ENCODE measurements at regions not wholly inside any gene's neighbourhood (a gene's known extent, or its start where the extent isn't known, plus 50 kb on each side); places are given as distances from the start of the nearest gene placed in this dataset.
"Not testable (repeated sequence)": the region's sequence is repeated elsewhere in the genome, so short reads cannot be mapped to it uniquely, and the experiment has no call there.

GRCh38 chr5:154702477-154702876 lies 52.7 kb upstream of the LARP1 start:
- Histone ChIP-seq H3K9me3 (ENCODE audit: control insufficient read depth in 4 of 4, insufficient read depth in 3 of 4, low read length in 3 of 4) (no peaks in the 10 kb centered on the region), H3K4me3 (no peak overlapping the region), H3K4me1 (ENCODE audit: control insufficient read depth in 5 of 5, insufficient read depth in 5 of 5, low read length in 5 of 5) (peaks cover 0 to 2% (median 0%) of the 10 kb centered on the region in 5 donors), H3K9ac (ENCODE audit: insufficient read depth in 1 of 2, low read length in 2 of 2) (no peak overlapping the region), H3K36me3 (ENCODE audit: control insufficient read depth in 4 of 4, insufficient read depth in 4 of 4, low read length in 4 of 4) (no peaks in the 10 kb centered on the region), H3K27ac (ENCODE audit: low read depth in 1 of 2, low read length in 1 of 2) (no peak overlapping the region), H3K27me3 (ENCODE audit: control insufficient read depth in 3 of 3, insufficient read depth in 3 of 3, low read length in 2 of 3) (no peaks in the 10 kb centered on the region)
- TF ChIP-seq, protein P1, sequence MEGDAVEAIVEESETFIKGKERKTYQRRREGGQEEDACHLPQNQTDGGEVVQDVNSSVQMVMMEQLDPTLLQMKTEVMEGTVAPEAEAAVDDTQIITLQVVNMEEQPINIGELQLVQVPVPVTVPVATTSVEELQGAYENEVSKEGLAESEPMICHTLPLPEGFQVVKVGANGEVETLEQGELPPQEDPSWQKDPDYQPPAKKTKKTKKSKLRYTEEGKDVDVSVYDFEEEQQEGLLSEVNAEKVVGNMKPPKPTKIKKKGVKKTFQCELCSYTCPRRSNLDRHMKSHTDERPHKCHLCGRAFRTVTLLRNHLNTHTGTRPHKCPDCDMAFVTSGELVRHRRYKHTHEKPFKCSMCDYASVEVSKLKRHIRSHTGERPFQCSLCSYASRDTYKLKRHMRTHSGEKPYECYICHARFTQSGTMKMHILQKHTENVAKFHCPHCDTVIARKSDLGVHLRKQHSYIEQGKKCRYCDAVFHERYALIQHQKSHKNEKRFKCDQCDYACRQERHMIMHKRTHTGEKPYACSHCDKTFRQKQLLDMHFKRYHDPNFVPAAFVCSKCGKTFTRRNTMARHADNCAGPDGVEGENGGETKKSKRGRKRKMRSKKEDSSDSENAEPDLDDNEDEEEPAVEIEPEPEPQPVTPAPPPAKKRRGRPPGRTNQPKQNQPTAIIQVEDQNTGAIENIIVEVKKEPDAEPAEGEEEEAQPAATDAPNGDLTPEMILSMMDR (IDR thresholded peaks at IDR 0.05; ENCODE audit: control extremely low read depth, extremely low read depth): no peak
- DNase-seq (no peak), ATAC-seq (ENCODE audit: insufficient read depth, low FRiP score) (no peak)
- WGBS, 2 donors: 81 to 95% methylated on average over 5 of the region's 5 CpGs

DNA sequence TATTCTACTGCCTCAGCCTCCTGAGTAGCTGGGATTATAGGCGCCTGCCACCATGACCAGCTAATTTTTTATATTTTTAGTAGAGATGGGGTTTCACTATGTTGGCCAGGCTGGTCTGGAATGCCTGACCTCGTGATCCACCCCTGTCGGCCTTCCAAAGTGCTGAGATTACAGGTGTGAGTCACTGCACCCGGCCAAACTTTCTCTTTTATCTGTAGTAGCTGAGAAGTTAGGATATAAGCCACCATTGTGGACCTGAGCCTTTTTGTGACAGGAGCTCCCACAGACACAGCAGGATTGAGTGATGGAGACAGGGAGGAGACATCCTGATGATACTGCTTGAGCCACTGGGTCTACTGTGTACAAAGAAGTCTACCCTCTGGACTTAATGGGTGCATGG lies 53.5 kb upstream of the LARP1 start:
- DNase-seq; H3K27me3 ChIP-seq (ENCODE audit: control insufficient read depth in 3 of 3, insufficient read depth in 3 of 3, low read length in 2 of 3); H3K4me1 ChIP-seq (ENCODE audit: control insufficient read depth in 5 of 5, insufficient read depth in 5 of 5, low read length in 5 of 5); H3K9me3 ChIP-seq (ENCODE audit: control insufficient read depth in 4 of 4, insufficient read depth in 3 of 4, low read length in 3 of 4); ATAC-seq (ENCODE audit: insufficient read depth, low FRiP score); H3K36me3 ChIP-seq (ENCODE audit: control insufficient read depth in 4 of 4, insufficient read depth in 4 of 4, low read length in 4 of 4); H3K4me3 ChIP-seq; H3K9ac ChIP-seq (ENCODE audit: insufficient read depth in 1 of 2, low read length in 2 of 2): not testable (repeated sequence)
- peak overlapping the region in 1 of 2 donors; percentile 63 for H3K27ac ChIP-seq (ENCODE audit: low read depth in 1 of 2, low read length in 1 of 2)
- 83 to 92% methylated on average over 4 of the region's 4 CpGs for WGBS, 2 donors

DNA sequence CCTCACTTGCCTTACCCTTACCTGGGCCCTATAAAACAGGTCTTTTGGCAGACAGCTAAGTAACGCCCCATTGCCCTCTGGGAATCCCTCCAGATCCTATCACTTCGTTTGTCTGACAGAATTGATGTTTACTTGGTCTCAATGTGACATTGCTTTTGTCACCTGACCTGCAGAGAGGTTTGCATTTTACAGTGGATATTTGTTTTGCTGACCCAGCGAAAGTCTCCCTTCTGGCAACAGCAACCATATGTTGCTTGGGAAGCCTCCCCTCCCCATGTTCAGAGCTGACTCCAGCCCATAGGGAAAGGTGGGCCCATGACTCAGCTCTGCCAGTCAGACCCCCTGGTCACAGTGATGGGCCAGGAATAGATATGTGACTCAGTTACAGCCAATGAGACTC lies 54.0 kb upstream of the LARP1 start:
- Histone ChIP-seq H3K27me3 (ENCODE audit: control insufficient read depth in 3 of 3, insufficient read depth in 3 of 3, low read length in 2 of 3) (no peaks in the 10 kb centered on the region), H3K4me3 (no peak overlapping the region), H3K4me1 (ENCODE audit: control insufficient read depth in 5 of 5, insufficient read depth in 5 of 5, low read length in 5 of 5) (peaks cover 0 to 2% (median 0%) of the 10 kb centered on the region in 5 donors), H3K27ac (ENCODE audit: low read depth in 1 of 2, low read length in 1 of 2) (peak overlapping the region in 1 of 2 donors; percentile 63), H3K36me3 (ENCODE audit: control insufficient read depth in 4 of 4, insufficient read depth in 4 of 4, low read length in 4 of 4) (no peaks in the 10 kb centered on the region), H3K9me3 (ENCODE audit: control insufficient read depth in 4 of 4, insufficient read depth in 3 of 4, low read length in 3 of 4) (no peaks in the 10 kb centered on the region), H3K9ac (ENCODE audit: insufficient read depth in 1 of 2, low read length in 2 of 2) (no peak overlapping the region)
- ATAC-seq (ENCODE audit: insufficient read depth, low FRiP score): no peak
- no peak for DNase-seq
- WGBS, 2 donors: 52 to 55% methylated on average over 3 of the region's 3 CpGs
- TF ChIP-seq, protein P1 (IDR thresholded peaks at IDR 0.05; ENCODE audit: control extremely low read depth, extremely low read depth): no peak

DNA sequence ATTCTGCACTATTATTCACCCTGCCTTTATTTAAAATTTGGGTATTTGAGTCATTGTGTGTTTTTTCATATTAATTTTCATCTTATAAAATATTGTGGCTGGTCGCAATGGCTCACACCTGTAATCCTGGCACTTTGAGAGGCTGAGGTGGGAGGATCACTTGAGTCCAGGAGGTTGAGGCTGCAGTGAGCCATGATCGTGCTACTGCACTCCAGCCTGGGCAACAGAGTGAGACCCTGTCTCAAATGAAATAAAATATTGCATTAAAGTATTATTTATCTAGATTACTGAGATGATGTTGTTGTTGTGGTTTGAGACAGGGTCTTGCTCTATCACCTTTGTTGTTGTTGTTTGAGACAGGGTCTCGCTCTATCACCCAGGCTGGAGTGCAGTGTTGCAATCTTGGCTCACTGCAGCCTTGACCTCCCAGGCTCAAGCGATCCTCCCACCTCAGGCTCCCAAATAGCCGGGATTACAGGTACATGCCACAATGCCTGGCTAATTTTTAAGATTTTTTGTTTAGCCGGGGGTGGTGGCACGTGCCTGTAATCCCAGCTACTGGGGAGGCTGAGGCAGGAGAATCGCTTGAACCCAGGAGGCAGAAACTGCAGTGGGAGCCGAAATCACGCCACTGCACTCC lies 54.8 kb upstream of the LARP1 start:
- H3K9me3 ChIP-seq (ENCODE audit: control insufficient read depth in 4 of 4, insufficient read depth in 3 of 4, low read length in 3 of 4); H3K27ac ChIP-seq (ENCODE audit: low read depth in 1 of 2, low read length in 1 of 2); H3K4me1 ChIP-seq (ENCODE audit: control insufficient read depth in 5 of 5, insufficient read depth in 5 of 5, low read length in 5 of 5); ATAC-seq (ENCODE audit: insufficient read depth, low FRiP score); H3K4me3 ChIP-seq; DNase-seq; H3K36me3 ChIP-seq (ENCODE audit: control insufficient read depth in 4 of 4, insufficient read depth in 4 of 4, low read length in 4 of 4); H3K9ac ChIP-seq (ENCODE audit: insufficient read depth in 1 of 2, low read length in 2 of 2); H3K27me3 ChIP-seq (ENCODE audit: control insufficient read depth in 3 of 3, insufficient read depth in 3 of 3, low read length in 2 of 3): not testable (repeated sequence)
- 96 to 98% methylated on average over 10 of the region's 10 CpGs for WGBS, 2 donors
